Stimulated activated CD8-positive, alpha-beta memory T cell treated with anti-CD3 and anti-CD28 coated beads, Interleukin-4, amount 100 ng/mL, for 24 hours (primary cell): ENCODE measurements at regions not wholly inside any gene's neighbourhood (a gene's known extent, or its start where the extent isn't known, plus 50 kb on each side); places are given as distances from the start of the nearest gene placed in this dataset.

Experiments
- DNase-seq: peaks from one replicate; pipeline ENCODE4 v3.0.0-alpha.2; 2020; ENCODE audit warnings: low read depth

GRCh38 chr1:5659606-5660005, 332.6 kb downstream of the NPHP4 start:
- no peak for DNase-seq

GRCh38 chr1:5658340-5659316, 333.6 kb downstream of the NPHP4 start:
- no peak for DNase-seq

GRCh38 chr1:5651964-5652821, 340.0 kb downstream of the NPHP4 start:
- DNase-seq, result no peak

- no peak for DNase-seq
Observed at GRCh38 chr1:5651473-5651872, 340.8 kb downstream of the NPHP4 start.

GRCh38 chr1:5651027-5651410, 341.2 kb downstream of the NPHP4 start:
- DNase-seq, result no peak

GRCh38 chr1:5650283-5651026, 341.8 kb downstream of the NPHP4 start:
- DNase-seq, result no peak

GRCh38 chr1:5649795-5650194, 342.4 kb downstream of the NPHP4 start:
- no peak for DNase-seq

- no peak for DNase-seq
Observed at GRCh38 chr1:5649166-5649551, 343.1 kb downstream of the NPHP4 start.

GRCh38 chr1:5648410-5649165, 343.6 kb downstream of the NPHP4 start:
- DNase-seq, result no peak

GRCh38 chr1:5647234-5647633, 345.0 kb downstream of the NPHP4 start:
- no peak for DNase-seq

GRCh38 chr1:5646486-5647149, 345.6 kb downstream of the NPHP4 start:
- no peak for DNase-seq

GRCh38 chr1:5645929-5646328, 346.3 kb downstream of the NPHP4 start:
- DNase-seq, result no peak

- DNase-seq, result no peak
Observed at GRCh38 chr1:5645135-5645399, 347.2 kb downstream of the NPHP4 start.

- DNase-seq, result no peak
Observed at GRCh38 chr1:5644281-5645134, 347.7 kb downstream of the NPHP4 start.

- DNase-seq, result no peak
Observed at GRCh38 chr1:5643360-5644107, 348.7 kb downstream of the NPHP4 start.

- no peak for DNase-seq
Observed at GRCh38 chr1:5640845-5641244, 351.4 kb downstream of the NPHP4 start.

- DNase-seq, result no peak
Observed at GRCh38 chr1:5639106-5639722, 353.0 kb downstream of the NPHP4 start.

GRCh38 chr1:5638582-5638981, 353.6 kb downstream of the NPHP4 start:
- DNase-seq, result no peak

- DNase-seq, result no peak
Observed at GRCh38 chr1:5637171-5637570, 355.1 kb downstream of the NPHP4 start.
